Middle frontal gyrus (tissue), 1 donor: ENCODE measurements at regions not wholly inside any gene's neighbourhood (a gene's known extent, or its start where the extent isn't known, plus 50 kb on each side); places are given as distances from the start of the nearest gene placed in this dataset.
"Not testable (repeated sequence)": the region's sequence is repeated elsewhere in the genome, so short reads cannot be mapped to it uniquely, and the experiment has no call there.

Experiments
- DNase-seq: peaks from one replicate; pipeline ENCODE4 v3.0.0-alpha.2; 2015; ENCODE audit warnings: low spot score; ENCODE audit errors: extremely low spot score

- no peak for DNase-seq
Measured at GRCh38 chr3:36075491-36075890, 304.8 kb upstream of the STAC start.

GRCh38 chr3:36077320-36077719, 303.0 kb upstream of the STAC start:
- no peak for DNase-seq

GRCh38 chr3:36082958-36083357, 297.3 kb upstream of the STAC start:
- not testable (repeated sequence) for DNase-seq

- DNase-seq = no peak
Measured at GRCh38 chr3:36095238-36095637, 285.1 kb upstream of the STAC start.

- DNase-seq = no peak
Measured at GRCh38 chr3:36097209-36097608, 283.1 kb upstream of the STAC start.

- no peak for DNase-seq
Measured at GRCh38 chr3:36114353-36114752, 266.0 kb upstream of the STAC start.

GRCh38 chr3:36124118-36124796, 256.0 kb upstream of the STAC start:
- DNase-seq = no peak

GRCh38 chr3:36132214-36132613, 248.1 kb upstream of the STAC start:
- no peak for DNase-seq

- no peak for DNase-seq
Measured at GRCh38 chr3:36135863-36136262, 244.4 kb upstream of the STAC start.

- DNase-seq = no peak
Measured at GRCh38 chr3:36142746-36143145, 237.6 kb upstream of the STAC start.

GRCh38 chr3:36146404-36146803, 233.9 kb upstream of the STAC start:
- DNase-seq = no peak

GRCh38 chr3:36147934-36148558, 232.3 kb upstream of the STAC start:
- no peak for DNase-seq

GRCh38 chr3:36149447-36149865, 230.8 kb upstream of the STAC start:
- no peak for DNase-seq

GRCh38 chr3:36155515-36155914, 224.8 kb upstream of the STAC start:
- no peak for DNase-seq

GRCh38 chr3:36164400-36164799, 215.9 kb upstream of the STAC start:
- no peak for DNase-seq

- DNase-seq = no peak
Measured at GRCh38 chr3:36165509-36166290, 214.6 kb upstream of the STAC start.

- no peak for DNase-seq
Measured at GRCh38 chr3:36166477-36166876, 213.8 kb upstream of the STAC start.

- DNase-seq = no peak
Measured at GRCh38 chr3:36172699-36173098, 207.6 kb upstream of the STAC start.

- DNase-seq = no peak
Measured at GRCh38 chr3:36175113-36175812, 205.0 kb upstream of the STAC start.

- DNase-seq = no peak
Measured at GRCh38 chr3:36175916-36176461, 204.3 kb upstream of the STAC start.

- DNase-seq = no peak
Measured at GRCh38 chr3:36178018-36178417, 202.3 kb upstream of the STAC start.

- no peak for DNase-seq
Measured at GRCh38 chr3:36182024-36182423, 198.3 kb upstream of the STAC start.
